Endodermal cell (in vitro differentiated cells): ENCODE measurements at regions not wholly inside any gene's neighbourhood (a gene's known extent, or its start where the extent isn't known, plus 50 kb on each side); places are given as distances from the start of the nearest gene placed in this dataset.

Source experiments
- DNase-seq: peaks from one replicate; pipeline ENCODE4 v3.0.0-alpha.2; 2017
- H3K27ac ChIP-seq: 2 replicates; pipeline ENCODE4 v1.5.1; 2013; ENCODE audit warnings: mild to moderate bottlenecking, low read depth, low read length, moderate library complexity
- H3K27me3 ChIP-seq: 2 replicates; pipeline ENCODE4 v1.6.1; 2013; ENCODE audit warnings: mild to moderate bottlenecking, low read length, moderate library complexity; ENCODE audit not compliant: insufficient read depth, control insufficient read depth, poor library complexity, severe bottlenecking
- H3K36me3 ChIP-seq: 2 replicates; pipeline ENCODE4 v1.7.0; 2013; ENCODE audit warnings: mild to moderate bottlenecking, low read length, moderate library complexity; ENCODE audit not compliant: control insufficient read depth, insufficient read depth
- H3K4me1 ChIP-seq: one replicate; pipeline ENCODE4 v1.7.0; 2013; ENCODE audit warnings: low read length; ENCODE audit not compliant: control insufficient read depth, insufficient read depth
- H3K4me3 ChIP-seq: 2 replicates; pipeline ENCODE4 v1.5.1; 2013; ENCODE audit warnings: mild to moderate bottlenecking, low read length, moderate library complexity
- H3K9ac ChIP-seq: 2 replicates; pipeline ENCODE4 v1.6.1; 2013; ENCODE audit warnings: mild to moderate bottlenecking, low read length, moderate library complexity; ENCODE audit not compliant: poor library complexity, severe bottlenecking; ENCODE audit errors: extremely low read depth
- H3K9me3 ChIP-seq: 2 replicates; pipeline ENCODE4 v1.6.1; 2013; ENCODE audit warnings: mild to moderate bottlenecking, low read length, moderate library complexity; ENCODE audit not compliant: control insufficient read depth
- H3K27ac Mint-ChIP-seq: 2 replicates; pipeline ENCODE4 v1.8.0; 2020; ENCODE audit warnings: mixed read lengths
- H3K27me3 Mint-ChIP-seq: 2 replicates; pipeline ENCODE4 v1.8.0; 2021; ENCODE audit warnings: mild to moderate bottlenecking, mixed read lengths; ENCODE audit not compliant: insufficient read depth
- H3K36me3 Mint-ChIP-seq: 2 replicates; pipeline ENCODE4 v1.8.0; 2020; ENCODE audit warnings: low read depth, mixed read lengths
- H3K4me1 Mint-ChIP-seq: 2 replicates; pipeline ENCODE4 v1.8.0; 2020; ENCODE audit warnings: mixed read lengths
- H3K4me3 Mint-ChIP-seq: 2 replicates; pipeline ENCODE4 v1.8.0; 2020; ENCODE audit warnings: mild to moderate bottlenecking, moderate library complexity, mixed read lengths
- H3K9me3 Mint-ChIP-seq: 2 replicates; pipeline ENCODE4 v1.8.0; 2020; ENCODE audit warnings: mild to moderate bottlenecking, mixed read lengths
- CTCF ChIP-seq: fragments of 200-600 bp; sonication (generic); conservative IDR thresholded peaks from 2 replicates; pipeline ENCODE4 v1.5.0; 2021; ENCODE audit warnings: antibody characterized with exemption, mild to moderate bottlenecking
- WGBS, 2 experiments: methylation state at CpG; one replicate each; pipeline versions ENCODE4 v1.1.5 to v1.1.7; 2013; ENCODE audit warnings: missing lambda C conversion rate in 2 of 2, mixed read lengths in 1 of 2; ENCODE audit not compliant: insufficient coverage in 1 of 2, insufficient read length in 1 of 2; 5-methylcytosine and 5-hydroxymethylcytosine counted together

DNA sequence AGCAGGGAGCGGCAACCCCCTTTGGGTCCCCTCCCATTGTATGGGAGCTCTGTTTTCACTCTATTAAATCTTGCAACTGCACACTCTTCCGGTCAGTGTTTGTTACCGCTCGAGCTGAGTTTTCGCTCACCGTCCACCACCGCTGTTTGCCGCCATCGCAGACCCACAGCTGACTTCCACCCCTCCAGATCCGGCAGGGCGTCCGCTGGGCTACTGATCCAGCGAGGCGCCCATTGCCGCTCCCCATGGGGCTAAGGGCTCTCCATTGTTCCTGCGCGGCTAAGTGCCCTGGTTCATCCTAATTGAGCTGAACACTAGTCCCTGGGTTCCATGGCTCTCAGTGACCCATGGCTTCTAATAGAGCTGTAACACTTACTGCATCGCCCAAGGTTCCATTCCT, 115.6 kb upstream of the AUTS2 start:
- Histone ChIP-seq H3K9ac (no peak overlapping the region), H3K9me3 (no peaks in the 10 kb centered on the region), H3K27me3 (peaks cover 3% of the 10 kb centered on the region), H3K4me1 (peaks cover 4% of the 10 kb centered on the region), H3K4me3 (no peak overlapping the region), H3K27ac (no peak overlapping the region), H3K36me3 (no peaks in the 10 kb centered on the region)
- H3K4me3 Mint-ChIP-seq, result no peak overlapping the region
- TF ChIP-seq CTCF, result no peak
- H3K27ac Mint-ChIP-seq, result no peak overlapping the region
- H3K27me3 Mint-ChIP-seq, result no peaks in the 10 kb centered on the region
- DNase-seq, result no peak
- H3K36me3 Mint-ChIP-seq, result no peaks in the 10 kb centered on the region
- peaks cover 24% of the 10 kb centered on the region for H3K4me1 Mint-ChIP-seq
- H3K9me3 Mint-ChIP-seq, result peaks cover 2% of the 10 kb centered on the region
- 93 to 96% methylated on average over 9 to 18 of the region's 18 CpGs for WGBS, 2 experiments

- Histone ChIP-seq H3K4me3 (no peak overlapping the region), H3K36me3 (no peaks in the 10 kb centered on the region), H3K4me1 (no peaks in the 10 kb centered on the region), H3K27me3 (peaks cover 3% of the 10 kb centered on the region), H3K9ac (no peak overlapping the region), H3K27ac (no peak overlapping the region), H3K9me3 (no peaks in the 10 kb centered on the region)
- TF ChIP-seq CTCF, result no peak
- no peak overlapping the region for H3K27ac Mint-ChIP-seq
- 87% methylated on average over 3 of the region's 3 CpGs; no CpG with 5 or more reads in 1 of the 2 experiments for WGBS, 2 experiments
- no peaks in the 10 kb centered on the region for H3K36me3 Mint-ChIP-seq
- peaks cover 15% of the 10 kb centered on the region for H3K4me1 Mint-ChIP-seq
- no peaks in the 10 kb centered on the region for H3K9me3 Mint-ChIP-seq
- DNase-seq, result no peak
- H3K27me3 Mint-ChIP-seq, result no peaks in the 10 kb centered on the region
- H3K4me3 Mint-ChIP-seq, result no peak overlapping the region
These were observed 108.7 kb upstream of the AUTS2 start for GRCh38 chr7:69489533-69489932.

DNA sequence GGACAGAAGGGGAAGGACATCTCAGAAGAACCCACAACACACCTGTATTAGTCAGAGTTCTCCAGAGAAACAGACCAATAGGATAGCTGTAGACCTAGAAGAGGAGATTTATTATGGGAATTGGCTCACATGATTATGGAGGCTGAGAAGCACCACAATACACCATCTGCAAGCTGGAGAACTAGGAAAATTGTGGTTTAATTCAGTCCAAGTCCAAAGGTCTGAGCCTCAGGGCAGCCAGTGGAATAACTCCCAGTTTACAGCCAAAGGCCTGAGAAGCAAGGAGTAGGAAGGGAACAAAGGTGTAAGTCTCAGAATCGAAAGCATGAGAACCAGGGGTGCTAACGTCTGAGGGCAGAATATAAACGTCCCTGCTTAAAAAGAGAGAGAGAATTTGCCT, 99.6 kb upstream of the AUTS2 start:
- no peak for TF ChIP-seq CTCF
- no peak for DNase-seq
- Histone ChIP-seq H3K36me3 (no peaks in the 10 kb centered on the region), H3K4me1 (peaks cover 6% of the 10 kb centered on the region), H3K9me3 (peaks cover 31% of the 10 kb centered on the region), H3K27me3 (no peaks in the 10 kb centered on the region), H3K4me3 (no peak overlapping the region), H3K27ac (no peak overlapping the region), H3K9ac (no peak overlapping the region)
- Mint-ChIP-seq H3K9me3 (peaks cover 32% of the 10 kb centered on the region), H3K4me3 (no peak overlapping the region), H3K36me3 (no peaks in the 10 kb centered on the region), H3K27ac (no peak overlapping the region), H3K4me1 (peaks cover 28% of the 10 kb centered on the region), H3K27me3 (no peaks in the 10 kb centered on the region)
- WGBS, 2 experiments, result 77 to 84% methylated on average over 3 of the region's 3 CpGs
